WTC11 (cell line): ENCODE measurements at regions not wholly inside any gene's neighbourhood (a gene's known extent, or its start where the extent isn't known, plus 50 kb on each side); places are given as distances from the start of the nearest gene placed in this dataset.

Experiments used
- ATAC-seq: fragments of 200-7000 bp; cut with Tn5 transposase; 2 replicates; pipeline ENCODE4 v1.10.0; 2021; ENCODE audit warnings: mild to moderate bottlenecking, moderate library complexity
- CTCF ChIA-PET: fragments of 300-600 bp; sonication (Branson Sonifier 250); formaldehyde crosslinking; loops from one replicate; lab custom pipeline; 2021; ENCODE audit warnings: antibody characterized with exemption; lab: Charles Lee
- POLR2A ChIA-PET: fragments of 350-600 bp; sonication (Branson Sonifier 250); formaldehyde crosslinking; loops from one replicate; lab custom pipeline; 2021; ENCODE audit warnings: antibody characterized with exemption; lab: Charles Lee
- DNase-seq: peaks from one replicate; pipeline ENCODE4 v3.0.0; 2021; ENCODE audit warnings: low spot score
- H3K27ac Mint-ChIP-seq: 2 replicates; pipeline ENCODE4 v1.8.0; 2021; ENCODE audit warnings: mixed read lengths
- H3K27me3 Mint-ChIP-seq: 2 replicates; pipeline ENCODE4 v1.8.0; 2021; ENCODE audit warnings: low read depth, mild to moderate bottlenecking, moderate library complexity, mixed read lengths
- H3K36me3 Mint-ChIP-seq: 2 replicates; pipeline ENCODE4 v1.8.0; 2021; ENCODE audit warnings: mixed read lengths
- H3K4me1 Mint-ChIP-seq: 2 replicates; pipeline ENCODE4 v1.8.0; 2022; ENCODE audit warnings: mixed read lengths
- H3K4me3 Mint-ChIP-seq: 2 replicates; pipeline ENCODE4 v1.8.0; 2021; ENCODE audit warnings: mild to moderate bottlenecking, moderate library complexity, mixed read lengths
- H3K9me3 Mint-ChIP-seq: 2 replicates; pipeline ENCODE4 v1.8.0; 2021; ENCODE audit warnings: mixed read lengths
- EMX1 ChIP-seq: fragments of 250-450 bp; sonication (Bioruptor Pico); IDR thresholded peaks from 2 replicates; pipeline ENCODE4 v1.8.0; 2021; ENCODE audit warnings: mild to moderate bottlenecking
- ESRRA ChIP-seq: sonication (generic); formaldehyde crosslinking; IDR thresholded peaks from 2 replicates; pipeline ENCODE4 v1.8.1; 2022; ENCODE audit warnings: mild to moderate bottlenecking, missing genetic modification reagents, borderline replicate concordance
- GTF2I ChIP-seq: fragments of 250-450 bp; sonication (Bioruptor Pico); conservative IDR thresholded peaks from 2 replicates; pipeline ENCODE4 v1.4.0; 2021; ENCODE audit warnings: mild to moderate bottlenecking
- IRF2 ChIP-seq: sonication (generic); formaldehyde crosslinking; IDR thresholded peaks from 2 replicates; pipeline ENCODE4 v1.8.0; 2022; ENCODE audit warnings: low read depth, missing genetic modification reagents, borderline replicate concordance
- MXD4 ChIP-seq: fragments of 250-450 bp; sonication (Bioruptor Pico); IDR thresholded peaks from 2 replicates; pipeline ENCODE4 v1.8.0; 2021; ENCODE audit warnings: mild to moderate bottlenecking, moderate library complexity, borderline replicate concordance
- NFE2L1 ChIP-seq: sonication (generic); formaldehyde crosslinking; IDR thresholded peaks from 2 replicates; pipeline ENCODE4 v1.8.1; 2023; ENCODE audit warnings: missing genetic modification reagents
- NR1H2 ChIP-seq: sonication (generic); formaldehyde crosslinking; IDR thresholded peaks from 2 replicates; pipeline ENCODE4 v1.9.0; 2021; ENCODE audit warnings: mild to moderate bottlenecking, moderate library complexity, missing genetic modification reagents
- NR3C1 ChIP-seq: sonication (generic); formaldehyde crosslinking; conservative IDR thresholded peaks from 2 replicates; pipeline ENCODE4 v1.8.1; 2023; ENCODE audit warnings: low read depth, mild to moderate bottlenecking, missing genetic modification reagents
- TP53 ChIP-seq: sonication (generic); formaldehyde crosslinking; IDR thresholded peaks from 2 replicates; pipeline ENCODE4 v1.8.1; 2023; ENCODE audit warnings: mild to moderate bottlenecking, missing genetic modification reagents
- ZNF121 ChIP-seq: sonication (generic); formaldehyde crosslinking; IDR thresholded peaks from 2 replicates; pipeline ENCODE4 v1.8.0; 2023; ENCODE audit warnings: missing genetic modification reagents
- ZNF232 ChIP-seq: sonication (generic); formaldehyde crosslinking; IDR thresholded peaks from 2 replicates; pipeline ENCODE4 v1.8.0; 2022; ENCODE audit warnings: mild to moderate bottlenecking, missing genetic modification reagents
- TF ChIP-seq, protein P1 (sequence below): sonication (generic); formaldehyde crosslinking; IDR thresholded peaks from 2 replicates; pipeline ENCODE4 v1.8.0; 2023; ENCODE audit warnings: missing genetic modification reagents
- TF ChIP-seq, protein P2 (sequence below): sonication (generic); formaldehyde crosslinking; conservative IDR thresholded peaks from 2 replicates; pipeline ENCODE4 v1.8.1; 2022; ENCODE audit warnings: mild to moderate bottlenecking, missing genetic modification reagents
- TF ChIP-seq, protein P3 (sequence below): sonication (generic); formaldehyde crosslinking; IDR thresholded peaks from 2 replicates; pipeline ENCODE4 v1.8.1; 2023; ENCODE audit warnings: mild to moderate bottlenecking, missing genetic modification reagents, borderline replicate concordance
- TF ChIP-seq, protein P4 (sequence below): sonication (generic); formaldehyde crosslinking; conservative IDR thresholded peaks from 2 replicates; pipeline ENCODE4 v1.8.1; 2023; ENCODE audit warnings: mild to moderate bottlenecking, low read depth, missing genetic modification reagents, moderate library complexity
- TF ChIP-seq, protein P5 (sequence below): sonication (generic); formaldehyde crosslinking; IDR thresholded peaks from 2 replicates; pipeline ENCODE4 v1.8.0; 2023; ENCODE audit warnings: missing genetic modification reagents, mild to moderate bottlenecking, borderline replicate concordance
- TF ChIP-seq, protein P6 (sequence below): sonication (generic); formaldehyde crosslinking; IDR thresholded peaks from 2 replicates; pipeline ENCODE4 v1.8.1; 2022; ENCODE audit warnings: missing genetic modification reagents, borderline replicate concordance
- TF ChIP-seq, protein P7 (sequence below): fragments of 250-450 bp; sonication (Bioruptor Pico); IDR thresholded peaks from 2 replicates; pipeline ENCODE4 v1.8.0; 2021; ENCODE audit warnings: mild to moderate bottlenecking

DNA sequence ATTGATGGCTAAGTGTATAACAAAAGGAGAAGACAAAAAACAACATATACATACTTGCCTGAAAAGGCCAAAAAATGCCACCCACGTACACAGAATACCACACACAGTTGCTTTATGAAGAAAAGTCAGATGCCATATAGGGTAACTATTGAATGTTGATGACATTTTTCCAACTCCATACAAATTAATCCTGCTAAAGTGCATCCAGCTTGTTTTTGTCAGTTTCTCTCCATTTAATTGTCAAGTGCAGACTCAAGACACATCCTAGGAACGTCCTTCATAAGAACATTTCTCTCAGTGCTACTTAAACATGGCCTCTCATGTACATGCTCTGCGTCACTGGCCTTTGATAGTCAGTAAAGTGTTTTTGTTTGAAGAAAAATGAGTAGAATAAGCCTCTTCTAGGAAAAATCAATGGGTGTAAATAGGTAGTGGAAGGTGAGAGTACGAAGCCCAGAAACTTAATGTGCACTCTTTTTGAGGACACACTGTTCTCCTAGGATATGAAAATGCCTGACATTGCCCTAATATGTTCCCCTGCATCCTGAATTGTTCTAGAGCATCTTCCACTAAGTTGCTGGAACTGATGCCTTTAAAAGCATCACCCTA, 267.4 kb upstream of the ATP11B start:
- Mint-ChIP-seq H3K4me3 (no peak overlapping the region), H3K27me3 (no peaks in the 10 kb centered on the region), H3K4me1 (peaks cover 7% of the 10 kb centered on the region), H3K9me3 (no peaks in the 10 kb centered on the region), H3K36me3 (no peaks in the 10 kb centered on the region), H3K27ac (no peak overlapping the region)
- ChIA-PET CTCF (no interaction called here), POLR2A (no interaction called here)
- ATAC-seq (no peak), DNase-seq (no peak)
- TF ChIP-seq GTF2I (CRISPR knock-in tag) (no peak), EMX1 (no peak), NR1H2 (no peak), ZNF121 (no peak), TP53 (no peak), ZNF232 (no peak), NR3C1 (CRISPR knock-in tag) (no peak), MXD4 (CRISPR knock-in tag) (no peak), NFE2L1 (CRISPR knock-in tag) (no peak), ESRRA (CRISPR knock-in tag) (no peak), IRF2 (no peak)
- TF ChIP-seq, protein P1, sequence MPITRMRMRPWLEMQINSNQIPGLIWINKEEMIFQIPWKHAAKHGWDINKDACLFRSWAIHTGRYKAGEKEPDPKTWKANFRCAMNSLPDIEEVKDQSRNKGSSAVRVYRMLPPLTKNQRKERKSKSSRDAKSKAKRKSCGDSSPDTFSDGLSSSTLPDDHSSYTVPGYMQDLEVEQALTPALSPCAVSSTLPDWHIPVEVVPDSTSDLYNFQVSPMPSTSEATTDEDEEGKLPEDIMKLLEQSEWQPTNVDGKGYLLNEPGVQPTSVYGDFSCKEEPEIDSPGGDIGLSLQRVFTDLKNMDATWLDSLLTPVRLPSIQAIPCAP (CRISPR knock-in tag) = no peak
- TF ChIP-seq, protein P2, sequence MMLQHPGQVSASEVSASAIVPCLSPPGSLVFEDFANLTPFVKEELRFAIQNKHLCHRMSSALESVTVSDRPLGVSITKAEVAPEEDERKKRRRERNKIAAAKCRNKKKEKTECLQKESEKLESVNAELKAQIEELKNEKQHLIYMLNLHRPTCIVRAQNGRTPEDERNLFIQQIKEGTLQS = no peak
- TF ChIP-seq, protein P3, sequence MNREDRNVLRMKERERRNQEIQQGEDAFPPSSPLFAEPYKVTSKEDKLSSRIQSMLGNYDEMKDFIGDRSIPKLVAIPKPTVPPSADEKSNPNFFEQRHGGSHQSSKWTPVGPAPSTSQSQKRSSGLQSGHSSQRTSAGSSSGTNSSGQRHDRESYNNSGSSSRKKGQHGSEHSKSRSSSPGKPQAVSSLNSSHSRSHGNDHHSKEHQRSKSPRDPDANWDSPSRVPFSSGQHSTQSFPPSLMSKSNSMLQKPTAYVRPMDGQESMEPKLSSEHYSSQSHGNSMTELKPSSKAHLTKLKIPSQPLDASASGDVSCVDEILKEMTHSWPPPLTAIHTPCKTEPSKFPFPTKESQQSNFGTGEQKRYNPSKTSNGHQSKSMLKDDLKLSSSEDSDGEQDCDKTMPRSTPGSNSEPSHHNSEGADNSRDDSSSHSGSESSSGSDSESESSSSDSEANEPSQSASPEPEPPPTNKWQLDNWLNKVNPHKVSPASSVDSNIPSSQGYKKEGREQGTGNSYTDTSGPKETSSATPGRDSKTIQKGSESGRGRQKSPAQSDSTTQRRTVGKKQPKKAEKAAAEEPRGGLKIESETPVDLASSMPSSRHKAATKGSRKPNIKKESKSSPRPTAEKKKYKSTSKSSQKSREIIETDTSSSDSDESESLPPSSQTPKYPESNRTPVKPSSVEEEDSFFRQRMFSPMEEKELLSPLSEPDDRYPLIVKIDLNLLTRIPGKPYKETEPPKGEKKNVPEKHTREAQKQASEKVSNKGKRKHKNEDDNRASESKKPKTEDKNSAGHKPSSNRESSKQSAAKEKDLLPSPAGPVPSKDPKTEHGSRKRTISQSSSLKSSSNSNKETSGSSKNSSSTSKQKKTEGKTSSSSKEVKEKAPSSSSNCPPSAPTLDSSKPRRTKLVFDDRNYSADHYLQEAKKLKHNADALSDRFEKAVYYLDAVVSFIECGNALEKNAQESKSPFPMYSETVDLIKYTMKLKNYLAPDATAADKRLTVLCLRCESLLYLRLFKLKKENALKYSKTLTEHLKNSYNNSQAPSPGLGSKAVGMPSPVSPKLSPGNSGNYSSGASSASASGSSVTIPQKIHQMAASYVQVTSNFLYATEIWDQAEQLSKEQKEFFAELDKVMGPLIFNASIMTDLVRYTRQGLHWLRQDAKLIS (CRISPR knock-in tag) = no peak
- TF ChIP-seq, protein P4, sequence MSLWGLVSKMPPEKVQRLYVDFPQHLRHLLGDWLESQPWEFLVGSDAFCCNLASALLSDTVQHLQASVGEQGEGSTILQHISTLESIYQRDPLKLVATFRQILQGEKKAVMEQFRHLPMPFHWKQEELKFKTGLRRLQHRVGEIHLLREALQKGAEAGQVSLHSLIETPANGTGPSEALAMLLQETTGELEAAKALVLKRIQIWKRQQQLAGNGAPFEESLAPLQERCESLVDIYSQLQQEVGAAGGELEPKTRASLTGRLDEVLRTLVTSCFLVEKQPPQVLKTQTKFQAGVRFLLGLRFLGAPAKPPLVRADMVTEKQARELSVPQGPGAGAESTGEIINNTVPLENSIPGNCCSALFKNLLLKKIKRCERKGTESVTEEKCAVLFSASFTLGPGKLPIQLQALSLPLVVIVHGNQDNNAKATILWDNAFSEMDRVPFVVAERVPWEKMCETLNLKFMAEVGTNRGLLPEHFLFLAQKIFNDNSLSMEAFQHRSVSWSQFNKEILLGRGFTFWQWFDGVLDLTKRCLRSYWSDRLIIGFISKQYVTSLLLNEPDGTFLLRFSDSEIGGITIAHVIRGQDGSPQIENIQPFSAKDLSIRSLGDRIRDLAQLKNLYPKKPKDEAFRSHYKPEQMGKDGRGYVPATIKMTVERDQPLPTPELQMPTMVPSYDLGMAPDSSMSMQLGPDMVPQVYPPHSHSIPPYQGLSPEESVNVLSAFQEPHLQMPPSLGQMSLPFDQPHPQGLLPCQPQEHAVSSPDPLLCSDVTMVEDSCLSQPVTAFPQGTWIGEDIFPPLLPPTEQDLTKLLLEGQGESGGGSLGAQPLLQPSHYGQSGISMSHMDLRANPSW (CRISPR knock-in tag) = no peak
- TF ChIP-seq, protein P5, sequence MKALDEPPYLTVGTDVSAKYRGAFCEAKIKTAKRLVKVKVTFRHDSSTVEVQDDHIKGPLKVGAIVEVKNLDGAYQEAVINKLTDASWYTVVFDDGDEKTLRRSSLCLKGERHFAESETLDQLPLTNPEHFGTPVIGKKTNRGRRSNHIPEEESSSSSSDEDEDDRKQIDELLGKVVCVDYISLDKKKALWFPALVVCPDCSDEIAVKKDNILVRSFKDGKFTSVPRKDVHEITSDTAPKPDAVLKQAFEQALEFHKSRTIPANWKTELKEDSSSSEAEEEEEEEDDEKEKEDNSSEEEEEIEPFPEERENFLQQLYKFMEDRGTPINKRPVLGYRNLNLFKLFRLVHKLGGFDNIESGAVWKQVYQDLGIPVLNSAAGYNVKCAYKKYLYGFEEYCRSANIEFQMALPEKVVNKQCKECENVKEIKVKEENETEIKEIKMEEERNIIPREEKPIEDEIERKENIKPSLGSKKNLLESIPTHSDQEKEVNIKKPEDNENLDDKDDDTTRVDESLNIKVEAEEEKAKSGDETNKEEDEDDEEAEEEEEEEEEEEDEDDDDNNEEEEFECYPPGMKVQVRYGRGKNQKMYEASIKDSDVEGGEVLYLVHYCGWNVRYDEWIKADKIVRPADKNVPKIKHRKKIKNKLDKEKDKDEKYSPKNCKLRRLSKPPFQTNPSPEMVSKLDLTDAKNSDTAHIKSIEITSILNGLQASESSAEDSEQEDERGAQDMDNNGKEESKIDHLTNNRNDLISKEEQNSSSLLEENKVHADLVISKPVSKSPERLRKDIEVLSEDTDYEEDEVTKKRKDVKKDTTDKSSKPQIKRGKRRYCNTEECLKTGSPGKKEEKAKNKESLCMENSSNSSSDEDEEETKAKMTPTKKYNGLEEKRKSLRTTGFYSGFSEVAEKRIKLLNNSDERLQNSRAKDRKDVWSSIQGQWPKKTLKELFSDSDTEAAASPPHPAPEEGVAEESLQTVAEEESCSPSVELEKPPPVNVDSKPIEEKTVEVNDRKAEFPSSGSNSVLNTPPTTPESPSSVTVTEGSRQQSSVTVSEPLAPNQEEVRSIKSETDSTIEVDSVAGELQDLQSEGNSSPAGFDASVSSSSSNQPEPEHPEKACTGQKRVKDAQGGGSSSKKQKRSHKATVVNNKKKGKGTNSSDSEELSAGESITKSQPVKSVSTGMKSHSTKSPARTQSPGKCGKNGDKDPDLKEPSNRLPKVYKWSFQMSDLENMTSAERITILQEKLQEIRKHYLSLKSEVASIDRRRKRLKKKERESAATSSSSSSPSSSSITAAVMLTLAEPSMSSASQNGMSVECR (CRISPR knock-in tag) = no peak
- TF ChIP-seq, protein P6, sequence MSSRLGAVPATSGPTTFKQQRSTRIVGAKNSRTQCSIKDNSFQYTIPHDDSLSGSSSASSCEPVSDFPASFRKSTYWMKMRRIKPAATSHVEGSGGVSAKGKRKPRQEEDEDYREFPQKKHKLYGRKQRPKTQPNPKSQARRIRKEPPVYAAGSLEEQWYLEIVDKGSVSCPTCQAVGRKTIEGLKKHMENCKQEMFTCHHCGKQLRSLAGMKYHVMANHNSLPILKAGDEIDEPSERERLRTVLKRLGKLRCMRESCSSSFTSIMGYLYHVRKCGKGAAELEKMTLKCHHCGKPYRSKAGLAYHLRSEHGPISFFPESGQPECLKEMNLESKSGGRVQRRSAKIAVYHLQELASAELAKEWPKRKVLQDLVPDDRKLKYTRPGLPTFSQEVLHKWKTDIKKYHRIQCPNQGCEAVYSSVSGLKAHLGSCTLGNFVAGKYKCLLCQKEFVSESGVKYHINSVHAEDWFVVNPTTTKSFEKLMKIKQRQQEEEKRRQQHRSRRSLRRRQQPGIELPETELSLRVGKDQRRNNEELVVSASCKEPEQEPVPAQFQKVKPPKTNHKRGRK (CRISPR knock-in tag) = no peak
- TF ChIP-seq, protein P7, sequence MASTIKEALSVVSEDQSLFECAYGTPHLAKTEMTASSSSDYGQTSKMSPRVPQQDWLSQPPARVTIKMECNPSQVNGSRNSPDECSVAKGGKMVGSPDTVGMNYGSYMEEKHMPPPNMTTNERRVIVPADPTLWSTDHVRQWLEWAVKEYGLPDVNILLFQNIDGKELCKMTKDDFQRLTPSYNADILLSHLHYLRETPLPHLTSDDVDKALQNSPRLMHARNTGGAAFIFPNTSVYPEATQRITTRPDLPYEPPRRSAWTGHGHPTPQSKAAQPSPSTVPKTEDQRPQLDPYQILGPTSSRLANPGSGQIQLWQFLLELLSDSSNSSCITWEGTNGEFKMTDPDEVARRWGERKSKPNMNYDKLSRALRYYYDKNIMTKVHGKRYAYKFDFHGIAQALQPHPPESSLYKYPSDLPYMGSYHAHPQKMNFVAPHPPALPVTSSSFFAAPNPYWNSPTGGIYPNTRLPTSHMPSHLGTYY = no peak
